Sigmoid colon (tissue), 6 donors: ENCODE measurements at regions not wholly inside any gene's neighbourhood (a gene's known extent, or its start where the extent isn't known, plus 50 kb on each side); places are given as distances from the start of the nearest gene placed in this dataset.

ENCODE experiments used
- DNase-seq: peaks from one replicate; pipeline ENCODE4 v3.0.0-alpha.2; 2019
- H3K27ac ChIP-seq, 4 donors: fragments of 200-600 bp; sonication (generic); one replicate each; pipeline ENCODE4 v1.5.1; 2016 to 2019; ENCODE audit warnings: mild to moderate bottlenecking in 1 of 4
- H3K27me3 ChIP-seq, 3 donors: fragments of 200-600 bp; sonication (generic); one replicate each; pipeline ENCODE4 v1.5.1; 2019; ENCODE audit warnings: mild to moderate bottlenecking in 1 of 3
- H3K36me3 ChIP-seq, 4 donors: fragments of 200-600 bp; sonication (generic); one replicate each; pipeline ENCODE4 v1.5.1; 2016 to 2019
- H3K4me1 ChIP-seq, 4 donors: fragments of 200-600 bp; sonication (generic); one replicate each; pipeline ENCODE4 v1.5.1; 2017 to 2019
- H3K4me3 ChIP-seq, 4 donors: fragments of 200-600 bp; sonication (generic); one replicate each; pipeline ENCODE4 v1.5.1; 2017 to 2019; ENCODE audit warnings: mild to moderate bottlenecking in 2 of 4, moderate library complexity in 1 of 4
- H3K9me3 ChIP-seq, 4 donors: fragments of 200-600 bp in 3 of 4; sonication (generic) in 3 of 4; one replicate each; pipeline versions ENCODE4 v1.5.1 to v1.6.1; 2013 to 2019
- EP300 ChIP-seq, 4 donors: sonication (generic); formaldehyde crosslinking; IDR thresholded peaks; one replicate each; pipeline ENCODE4 v1.6.1; 2017; ENCODE audit warnings: antibody characterized with exemption in 4 of 4
- POLR2A ChIP-seq, 2 donors: fragments of 450-650 bp; IDR thresholded peaks; one replicate each; pipeline ENCODE4 v1.6.1; 2016; ENCODE audit warnings: antibody characterized with exemption in 2 of 2, mild to moderate bottlenecking in 2 of 2, moderate library complexity in 2 of 2
- POLR2AphosphoS5 ChIP-seq, 4 donors: sonication (generic); formaldehyde crosslinking; IDR thresholded peaks; one replicate each; pipeline ENCODE4 v1.6.1; 2017; ENCODE audit warnings: antibody characterized with exemption in 4 of 4
- WGBS, 2 donors: extraction: QIAGEN DNeasy Blood & Tissue Kit; methylation state at CpG; one replicate each; pipeline ENCODE4 v1.1.7; 2013; 5-methylcytosine and 5-hydroxymethylcytosine counted together
- intact Hi-C: fragments of 100-400 bp; cut with DNase I; formaldehyde crosslinking; loops from one replicate; pipeline ENCODE4 v1.15.1; 2023
- TF ChIP-seq, protein P1 (sequence below), 4 experiments: fragments of 450-650 bp in 3 of 4; fragments of 200-600 bp in 1 of 4; IDR thresholded peaks; one replicate each; pipeline ENCODE4 v1.5.1; 2016 to 2019; ENCODE audit warnings: antibody characterized with exemption in 4 of 4, mild to moderate bottlenecking in 3 of 4, moderate library complexity in 2 of 4
- donor health status: healthy with polysubstance abuse.
- donor health status: healthy.

- Histone ChIP-seq H3K27ac (no peak overlapping the region), H3K4me1 (no peaks in the 10 kb centered on the region), H3K27me3 (no peaks in the 10 kb centered on the region), H3K9me3 (no peaks in the 10 kb centered on the region), H3K4me3 (no peak overlapping the region), H3K36me3 (peaks cover 0 to 2% (median 0%) of the 10 kb centered on the region in 4 donors)
- TF ChIP-seq POLR2AphosphoS5 (IDR thresholded peaks at IDR 0.05) (no peak), EP300 (IDR thresholded peaks at IDR 0.05) (no peak), POLR2A (IDR thresholded peaks at IDR 0.05) (no peak)
- TF ChIP-seq, protein P1, sequence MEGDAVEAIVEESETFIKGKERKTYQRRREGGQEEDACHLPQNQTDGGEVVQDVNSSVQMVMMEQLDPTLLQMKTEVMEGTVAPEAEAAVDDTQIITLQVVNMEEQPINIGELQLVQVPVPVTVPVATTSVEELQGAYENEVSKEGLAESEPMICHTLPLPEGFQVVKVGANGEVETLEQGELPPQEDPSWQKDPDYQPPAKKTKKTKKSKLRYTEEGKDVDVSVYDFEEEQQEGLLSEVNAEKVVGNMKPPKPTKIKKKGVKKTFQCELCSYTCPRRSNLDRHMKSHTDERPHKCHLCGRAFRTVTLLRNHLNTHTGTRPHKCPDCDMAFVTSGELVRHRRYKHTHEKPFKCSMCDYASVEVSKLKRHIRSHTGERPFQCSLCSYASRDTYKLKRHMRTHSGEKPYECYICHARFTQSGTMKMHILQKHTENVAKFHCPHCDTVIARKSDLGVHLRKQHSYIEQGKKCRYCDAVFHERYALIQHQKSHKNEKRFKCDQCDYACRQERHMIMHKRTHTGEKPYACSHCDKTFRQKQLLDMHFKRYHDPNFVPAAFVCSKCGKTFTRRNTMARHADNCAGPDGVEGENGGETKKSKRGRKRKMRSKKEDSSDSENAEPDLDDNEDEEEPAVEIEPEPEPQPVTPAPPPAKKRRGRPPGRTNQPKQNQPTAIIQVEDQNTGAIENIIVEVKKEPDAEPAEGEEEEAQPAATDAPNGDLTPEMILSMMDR (IDR thresholded peaks at IDR 0.05) = no peak
- 67 to 77% methylated on average over 11 of the region's 11 CpGs for WGBS, 2 donors
- intact Hi-C loops = no loop called here
- no peak for DNase-seq
Observed at GRCh38 chr7:156466955-156467625, 173.5 kb upstream of the RNF32 start.

DNA sequence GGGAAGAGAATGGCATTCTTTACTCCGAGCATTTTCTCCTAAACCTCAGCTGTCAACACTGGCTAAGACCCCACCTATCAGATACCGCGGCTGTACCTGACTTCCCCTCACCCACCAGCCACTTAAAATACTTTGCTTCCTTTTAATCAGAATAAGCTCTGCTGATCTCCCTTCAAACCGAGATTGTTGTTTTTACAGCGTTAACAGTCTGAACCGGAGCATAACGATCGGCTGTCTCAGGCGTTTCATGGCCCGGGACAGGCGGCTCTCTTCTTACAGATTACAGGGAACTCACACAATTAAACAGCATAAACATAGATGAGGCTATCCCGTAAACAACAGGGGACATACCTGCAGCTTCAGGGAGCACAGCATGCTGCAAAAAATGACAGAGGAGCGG, 174.3 kb upstream of the RNF32 start:
- no peak overlapping the region for H3K4me3 ChIP-seq

GRCh38 chr7:156465186-156465585, 175.4 kb upstream of the RNF32 start:
- Histone ChIP-seq H3K36me3 (no peaks in the 10 kb centered on the region), H3K9me3 (no peaks in the 10 kb centered on the region), H3K4me3 (no peak overlapping the region), H3K27me3 (no peaks in the 10 kb centered on the region), H3K27ac (no peak overlapping the region), H3K4me1 (no peaks in the 10 kb centered on the region)
- intact Hi-C loops = no loop called here
- TF ChIP-seq EP300 (IDR thresholded peaks at IDR 0.05) = no peak
- TF ChIP-seq POLR2AphosphoS5 (IDR thresholded peaks at IDR 0.05) = no peak
- TF ChIP-seq POLR2A (IDR thresholded peaks at IDR 0.05) = no peak
- TF ChIP-seq, protein P1 (IDR thresholded peaks at IDR 0.05) = no peak
- 88 to 95% methylated on average over 10 of the region's 10 CpGs for WGBS, 2 donors
- DNase-seq = no peak

More for the DNA sequence above, 174.3 kb upstream of the RNF32 start:
- H3K4me1 ChIP-seq = no peaks in the 10 kb centered on the region
- no peak for DNase-seq
- H3K27me3 ChIP-seq = no peaks in the 10 kb centered on the region
- H3K9me3 ChIP-seq = no peaks in the 10 kb centered on the region
- no peak overlapping the region for H3K27ac ChIP-seq
- 48 to 81% methylated on average over 13 of the region's 13 CpGs for WGBS, 2 donors
- H3K36me3 ChIP-seq = peaks cover 0 to 2% (median 0%) of the 10 kb centered on the region in 4 donors
- TF ChIP-seq POLR2A (IDR thresholded peaks at IDR 0.05) (no peak), POLR2AphosphoS5 (IDR thresholded peaks at IDR 0.05) (no peak), EP300 (IDR thresholded peaks at IDR 0.05) (no peak)
- TF ChIP-seq, protein P1 (IDR thresholded peaks at IDR 0.05) = no peak
- intact Hi-C loops = no loop called here

DNA sequence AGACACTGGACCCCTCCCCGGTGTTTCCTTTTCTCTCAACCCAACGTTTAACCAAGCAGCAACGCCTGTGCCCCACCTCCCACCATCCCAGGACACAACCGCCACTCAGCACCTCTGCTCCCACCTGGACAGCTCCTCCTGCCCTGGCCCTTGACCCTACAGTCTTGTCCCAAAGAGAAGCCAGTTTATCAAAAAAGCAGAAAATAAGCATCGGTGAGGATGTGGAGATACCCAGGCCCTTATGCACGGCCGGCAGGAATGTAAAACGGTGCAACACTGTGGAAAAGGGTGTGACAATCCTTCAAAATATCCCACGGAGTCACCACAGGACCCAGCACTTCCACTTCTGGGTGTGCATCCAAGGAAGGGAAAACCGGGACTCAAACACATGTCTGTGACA, 176.2 kb upstream of the RNF32 start:
- Histone ChIP-seq H3K27ac (no peak overlapping the region), H3K27me3 (no peaks in the 10 kb centered on the region), H3K9me3 (no peaks in the 10 kb centered on the region), H3K4me1 (no peaks in the 10 kb centered on the region), H3K36me3 (no peaks in the 10 kb centered on the region), H3K4me3 (no peak overlapping the region)
- no peak for TF ChIP-seq POLR2AphosphoS5 (IDR thresholded peaks at IDR 0.05)
- TF ChIP-seq POLR2A (IDR thresholded peaks at IDR 0.05) = no peak
- TF ChIP-seq, protein P1 (IDR thresholded peaks at IDR 0.05) = no peak
- no peak for TF ChIP-seq EP300 (IDR thresholded peaks at IDR 0.05)
- DNase-seq = no peak
- intact Hi-C loops = no loop called here
- WGBS, 2 donors = 85 to 92% methylated on average over 10 of the region's 10 CpGs

DNA sequence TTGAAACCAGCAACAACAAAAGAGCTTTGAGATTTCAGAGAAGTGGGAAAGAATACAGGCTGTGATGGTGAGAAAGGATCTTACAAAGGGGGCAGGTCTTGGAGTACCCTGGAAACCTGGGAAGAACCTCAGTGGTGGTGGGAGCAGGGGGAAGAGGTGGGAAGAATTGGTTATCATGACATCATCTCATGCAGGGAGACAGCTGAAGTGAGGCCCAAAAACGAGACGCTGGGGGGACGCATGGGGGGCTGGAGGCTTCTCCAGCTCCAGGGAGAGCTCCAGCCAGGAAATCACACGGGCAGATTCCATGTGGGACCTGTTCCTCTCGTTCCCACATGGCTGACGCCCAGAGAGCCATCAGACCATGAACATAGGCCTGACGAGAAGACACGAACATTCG, 177.3 kb upstream of the RNF32 start:
- no peak overlapping the region for H3K27ac ChIP-seq
- intact Hi-C loops = no loop called here
- H3K4me1 ChIP-seq = no peaks in the 10 kb centered on the region
- no peaks in the 10 kb centered on the region for H3K9me3 ChIP-seq
- WGBS, 2 donors = 72 to 76% methylated on average over 9 of the region's 9 CpGs
- no peaks in the 10 kb centered on the region for H3K36me3 ChIP-seq
- H3K27me3 ChIP-seq = no peaks in the 10 kb centered on the region
- TF ChIP-seq EP300 (IDR thresholded peaks at IDR 0.05) (no peak), POLR2A (IDR thresholded peaks at IDR 0.05) (no peak), POLR2AphosphoS5 (IDR thresholded peaks at IDR 0.05) (no peak)
- TF ChIP-seq, protein P1 (IDR thresholded peaks at IDR 0.05) = no peak
- H3K4me3 ChIP-seq = no peak overlapping the region
- DNase-seq = no peak
